ENCODE measurements at regions not wholly inside any gene's neighbourhood (a gene's known extent, or its start where the extent isn't known, plus 50 kb on each side); places are given as distances from the start of the nearest gene placed in this dataset.

GRCh38 chr10:20369863-20370736 lies 527.0 kb downstream of the NEBL start:
- Mint-ChIP-seq H3K27me3 (no peaks in the 10 kb centered on the region), H3K4me1 (ENCODE audit: low read depth) (peaks cover 6% of the 10 kb centered on the region), H3K36me3 (ENCODE audit: insufficient read depth) (no peaks in the 10 kb centered on the region), H3K9me3 (ENCODE audit: low read depth) (peaks cover 38% of the 10 kb centered on the region), H3K4me3 (ENCODE audit: low read depth) (no peak overlapping the region), H3K27ac (peak overlapping the region; percentile 70)
- DNase-seq (ENCODE audit: low spot score, unreplicated experiment): no peak
- TF ChIP-seq, protein P1, sequence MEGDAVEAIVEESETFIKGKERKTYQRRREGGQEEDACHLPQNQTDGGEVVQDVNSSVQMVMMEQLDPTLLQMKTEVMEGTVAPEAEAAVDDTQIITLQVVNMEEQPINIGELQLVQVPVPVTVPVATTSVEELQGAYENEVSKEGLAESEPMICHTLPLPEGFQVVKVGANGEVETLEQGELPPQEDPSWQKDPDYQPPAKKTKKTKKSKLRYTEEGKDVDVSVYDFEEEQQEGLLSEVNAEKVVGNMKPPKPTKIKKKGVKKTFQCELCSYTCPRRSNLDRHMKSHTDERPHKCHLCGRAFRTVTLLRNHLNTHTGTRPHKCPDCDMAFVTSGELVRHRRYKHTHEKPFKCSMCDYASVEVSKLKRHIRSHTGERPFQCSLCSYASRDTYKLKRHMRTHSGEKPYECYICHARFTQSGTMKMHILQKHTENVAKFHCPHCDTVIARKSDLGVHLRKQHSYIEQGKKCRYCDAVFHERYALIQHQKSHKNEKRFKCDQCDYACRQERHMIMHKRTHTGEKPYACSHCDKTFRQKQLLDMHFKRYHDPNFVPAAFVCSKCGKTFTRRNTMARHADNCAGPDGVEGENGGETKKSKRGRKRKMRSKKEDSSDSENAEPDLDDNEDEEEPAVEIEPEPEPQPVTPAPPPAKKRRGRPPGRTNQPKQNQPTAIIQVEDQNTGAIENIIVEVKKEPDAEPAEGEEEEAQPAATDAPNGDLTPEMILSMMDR (IDR thresholded peaks at IDR 0.05; ENCODE audit: unreplicated experiment): no peak

- no peak for DNase-seq (ENCODE audit: low spot score, unreplicated experiment)
- Mint-ChIP-seq H3K27ac (no peak overlapping the region), H3K36me3 (ENCODE audit: insufficient read depth) (no peaks in the 10 kb centered on the region), H3K9me3 (ENCODE audit: low read depth) (peaks cover 35% of the 10 kb centered on the region), H3K4me3 (ENCODE audit: low read depth) (no peak overlapping the region), H3K4me1 (ENCODE audit: low read depth) (peaks cover 2% of the 10 kb centered on the region), H3K27me3 (no peaks in the 10 kb centered on the region)
- TF ChIP-seq, protein P1 (IDR thresholded peaks at IDR 0.05; ENCODE audit: unreplicated experiment): no peak
These were observed 533.4 kb downstream of the NEBL start for GRCh38 chr10:20363684-20364083.

GRCh38 chr10:20355915-20356314 lies 539.7 kb downstream of the PLXDC2 start:
- Mint-ChIP-seq H3K27ac (no peak overlapping the region), H3K9me3 (ENCODE audit: low read depth) (no peaks in the 10 kb centered on the region), H3K27me3 (no peaks in the 10 kb centered on the region), H3K4me1 (ENCODE audit: low read depth) (no peaks in the 10 kb centered on the region), H3K36me3 (ENCODE audit: insufficient read depth) (no peaks in the 10 kb centered on the region), H3K4me3 (ENCODE audit: low read depth) (no peak overlapping the region)
- TF ChIP-seq, protein P1 (IDR thresholded peaks at IDR 0.05; ENCODE audit: unreplicated experiment): no peak
- no peak for DNase-seq (ENCODE audit: low spot score, unreplicated experiment)

GRCh38 chr10:20355011-20355410 lies 538.8 kb downstream of the PLXDC2 start:
- no peaks in the 10 kb centered on the region for H3K36me3 Mint-ChIP-seq (ENCODE audit: insufficient read depth)
- no peak overlapping the region for H3K27ac Mint-ChIP-seq
- H3K4me1 Mint-ChIP-seq (ENCODE audit: low read depth): no peaks in the 10 kb centered on the region
- H3K9me3 Mint-ChIP-seq (ENCODE audit: low read depth): no peaks in the 10 kb centered on the region
- TF ChIP-seq, protein P1 (IDR thresholded peaks at IDR 0.05; ENCODE audit: unreplicated experiment): no peak
- no peak for DNase-seq (ENCODE audit: low spot score, unreplicated experiment)
- H3K27me3 Mint-ChIP-seq: no peaks in the 10 kb centered on the region
- H3K4me3 Mint-ChIP-seq (ENCODE audit: low read depth): no peak overlapping the region

DNA sequence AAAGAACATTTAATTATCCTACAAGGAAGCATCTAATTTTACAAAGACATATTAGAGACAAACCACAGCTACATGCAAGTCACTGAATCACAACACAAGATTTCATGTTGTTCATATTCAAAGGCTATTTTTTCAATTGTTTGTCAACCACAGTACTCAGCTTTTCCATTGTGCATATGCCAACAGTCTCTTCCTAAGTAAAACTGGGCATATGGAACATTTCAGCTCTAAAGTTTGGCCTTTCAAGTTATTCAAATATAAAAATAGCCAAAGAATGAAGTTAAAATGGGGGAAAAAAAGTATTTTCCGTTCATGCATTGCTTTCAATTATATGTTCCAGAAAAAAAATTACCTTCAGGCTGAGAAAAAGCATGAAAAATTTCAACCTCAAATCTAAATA lies 537.9 kb downstream of the PLXDC2 start:
- Mint-ChIP-seq H3K4me1 (ENCODE audit: low read depth) (no peaks in the 10 kb centered on the region), H3K9me3 (ENCODE audit: low read depth) (no peaks in the 10 kb centered on the region), H3K36me3 (ENCODE audit: insufficient read depth) (no peaks in the 10 kb centered on the region), H3K27ac (no peak overlapping the region), H3K4me3 (ENCODE audit: low read depth) (no peak overlapping the region), H3K27me3 (no peaks in the 10 kb centered on the region)
- DNase-seq (ENCODE audit: low spot score, unreplicated experiment): no peak
- TF ChIP-seq, protein P1 (IDR thresholded peaks at IDR 0.05; ENCODE audit: unreplicated experiment): no peak
